Activated B cell treated with CpG ODN at 0.5 μM for 24 hours (primary cell): ENCODE measurements at regions not wholly inside any gene's neighbourhood (a gene's known extent, or its start where the extent isn't known, plus 50 kb on each side); places are given as distances from the start of the nearest gene placed in this dataset.
"Not testable (repeated sequence)": the region's sequence is repeated elsewhere in the genome, so short reads cannot be mapped to it uniquely, and the experiment has no call there.

ENCODE experiments used
- ATAC-seq: fragments of 200-7000 bp; cut with Tn5 transposase; one replicate; pipeline ENCODE4 v1.10.0; 2021; ENCODE audit warnings: low read depth, mild to moderate bottlenecking, moderate library complexity
- CTCF ChIA-PET: fragments of 350-600 bp; sonication (Branson Sonifier 250); formaldehyde crosslinking; loops from one replicate; lab custom pipeline; 2021; ENCODE audit warnings: antibody characterized with exemption; lab: Charles Lee
- POLR2A ChIA-PET: fragments of 350-600 bp; sonication (Branson Sonifier 250); formaldehyde crosslinking; loops from one replicate; lab custom pipeline; 2021; ENCODE audit warnings: antibody characterized with exemption; lab: Charles Lee
- DNase-seq: peaks from one replicate; pipeline ENCODE4 v3.0.0; 2022
- H3K27ac Mint-ChIP-seq: one replicate; pipeline ENCODE4 v1.8.0; 2020; ENCODE audit warnings: mixed read lengths
- H3K27me3 Mint-ChIP-seq: one replicate; pipeline ENCODE4 v1.8.0; 2021; ENCODE audit warnings: mixed read lengths
- H3K36me3 Mint-ChIP-seq: one replicate; pipeline ENCODE4 v1.8.0; 2021; ENCODE audit warnings: low read depth, mixed read lengths
- H3K4me1 Mint-ChIP-seq: one replicate; pipeline ENCODE4 v1.8.0; 2021; ENCODE audit warnings: mixed read lengths
- H3K4me3 Mint-ChIP-seq: one replicate; pipeline ENCODE4 v1.8.0; 2020; ENCODE audit warnings: mild to moderate bottlenecking, mixed read lengths
- H3K9me3 Mint-ChIP-seq: one replicate; pipeline ENCODE4 v1.8.0; 2020; ENCODE audit warnings: mixed read lengths
- CTCF ChIP-seq: fragments of 200-600 bp; IDR thresholded peaks from one replicate; pipeline ENCODE4 v1.8.0; 2022; ENCODE audit warnings: antibody characterized with exemption, mild to moderate bottlenecking
- intact Hi-C: fragments of 100-400 bp; cut with micrococcal nuclease; formaldehyde crosslinking; loops from one replicate; pipeline ENCODE4 v1.15.1; 2024

- H3K36me3 Mint-ChIP-seq: no peaks in the 10 kb centered on the region
- DNase-seq (no peak), ATAC-seq (no peak)
- H3K27me3 Mint-ChIP-seq: no peaks in the 10 kb centered on the region
- no peak overlapping the region for H3K4me3 Mint-ChIP-seq
- CTCF ChIA-PET: no interaction called here
- H3K4me1 Mint-ChIP-seq: no peaks in the 10 kb centered on the region
- H3K9me3 Mint-ChIP-seq: peaks cover 3% of the 10 kb centered on the region
- no peak for TF ChIP-seq CTCF
- intact Hi-C loops: no loop called here
- H3K27ac Mint-ChIP-seq: no peak overlapping the region
- POLR2A ChIA-PET: no interaction called here
Observed at GRCh38 chr3:137854533-137855261, 90.6 kb downstream of the SOX14 start.

GRCh38 chr3:137866001-137866400, 101.9 kb downstream of the SOX14 start:
- Mint-ChIP-seq H3K9me3 (peaks cover 7% of the 10 kb centered on the region), H3K27ac (no peak overlapping the region), H3K36me3 (no peaks in the 10 kb centered on the region), H3K4me3 (no peak overlapping the region), H3K4me1 (no peaks in the 10 kb centered on the region), H3K27me3 (peaks cover 2% of the 10 kb centered on the region)
- no peak for TF ChIP-seq CTCF
- ChIA-PET POLR2A (no interaction called here), CTCF (no interaction called here)
- no peak for ATAC-seq
- DNase-seq: no peak
- intact Hi-C loops: no loop called here

- ATAC-seq (no peak), DNase-seq (no peak)
- peaks cover under 1% of the 10 kb centered on the region for H3K27me3 Mint-ChIP-seq
- no peak overlapping the region for H3K27ac Mint-ChIP-seq
- H3K36me3 Mint-ChIP-seq: no peaks in the 10 kb centered on the region
- no peak for TF ChIP-seq CTCF
- H3K4me3 Mint-ChIP-seq: no peak overlapping the region
- ChIA-PET POLR2A (interaction anchor here (0.6 kb wide), 1 partner anchor 1428 kb away, joined by 6 read pairs; no protein-coding TSS in a partner anchor), CTCF (no interaction called here)
- H3K9me3 Mint-ChIP-seq: peaks cover 13% of the 10 kb centered on the region
- intact Hi-C loops: no loop called here
- H3K4me1 Mint-ChIP-seq: no peaks in the 10 kb centered on the region
Observed at GRCh38 chr3:137866933-137867332, 102.8 kb downstream of the SOX14 start.

GRCh38 chr3:137867611-137868010, 103.5 kb downstream of the SOX14 start:
- no peak overlapping the region for H3K27ac Mint-ChIP-seq
- H3K36me3 Mint-ChIP-seq: no peaks in the 10 kb centered on the region
- no peak overlapping the region for H3K4me3 Mint-ChIP-seq
- ATAC-seq: no peak
- no peak for DNase-seq
- no peaks in the 10 kb centered on the region for H3K27me3 Mint-ChIP-seq
- H3K4me1 Mint-ChIP-seq: no peaks in the 10 kb centered on the region
- intact Hi-C loops: no loop called here
- H3K9me3 Mint-ChIP-seq: peaks cover 13% of the 10 kb centered on the region
- ChIA-PET CTCF (no interaction called here), POLR2A (interaction anchor here (0.6 kb wide), 1 partner anchor 1428 kb away, joined by 6 read pairs; no protein-coding TSS in a partner anchor)
- no peak for TF ChIP-seq CTCF

- ChIA-PET POLR2A (no interaction called here), CTCF (no interaction called here)
- DNase-seq: no peak
- no peaks in the 10 kb centered on the region for H3K27me3 Mint-ChIP-seq
- no peak for TF ChIP-seq CTCF
- H3K4me3 Mint-ChIP-seq: no peak overlapping the region
- intact Hi-C loops: no loop called here
- no peaks in the 10 kb centered on the region for H3K4me1 Mint-ChIP-seq
- H3K27ac Mint-ChIP-seq: no peak overlapping the region
- peaks cover 13% of the 10 kb centered on the region for H3K9me3 Mint-ChIP-seq
- no peaks in the 10 kb centered on the region for H3K36me3 Mint-ChIP-seq
- no peak for ATAC-seq
Observed at GRCh38 chr3:137869022-137869421, 104.9 kb downstream of the SOX14 start.

GRCh38 chr3:137872589-137872988, 108.5 kb downstream of the SOX14 start:
- CTCF ChIA-PET, H3K4me1 Mint-ChIP-seq, H3K27ac Mint-ChIP-seq, DNase-seq, H3K4me3 Mint-ChIP-seq, H3K36me3 Mint-ChIP-seq, POLR2A ChIA-PET, H3K27me3 Mint-ChIP-seq, intact Hi-C loops, ATAC-seq: not testable (repeated sequence)
- peaks cover 21% of the 10 kb centered on the region for H3K9me3 Mint-ChIP-seq

GRCh38 chr3:137896842-137897241, 113.1 kb upstream of the CLDN18 start:
- H3K36me3 Mint-ChIP-seq, DNase-seq, H3K9me3 Mint-ChIP-seq, POLR2A ChIA-PET, H3K27ac Mint-ChIP-seq, ATAC-seq, H3K27me3 Mint-ChIP-seq, H3K4me1 Mint-ChIP-seq, intact Hi-C loops, CTCF ChIA-PET, H3K4me3 Mint-ChIP-seq: not testable (repeated sequence)
